H1 (cell line): ENCODE measurements at regions not wholly inside any gene's neighbourhood (a gene's known extent, or its start where the extent isn't known, plus 50 kb on each side); places are given as distances from the start of the nearest gene placed in this dataset.

Experiments
- ATF2 ChIP-seq: IDR thresholded peaks from 2 replicates; pipeline ENCODE4 v1.6.1; 2012; ENCODE audit warnings: low read length, inconsistent platforms
- SIN3A ChIP-seq, 2 experiments: IDR thresholded peaks in 1 of 2; conservative IDR thresholded peaks in 1 of 2; 2 replicates each; pipeline ENCODE4 v1.6.1; 2011 to 2012; ENCODE audit warnings: low read length in 2 of 2, improper control_type of control experiment in 1 of 2, low read depth in 1 of 2, mild to moderate bottlenecking in 1 of 2

GRCh38 chrX:150037041-150037440 is 98.8 kb upstream of the EOLA2 start (continued):
- TF ChIP-seq ATF2 (no peak), SIN3A (conservative IDR thresholded peaks at IDR 0.05 in 1 of 2, IDR thresholded peaks at IDR 0.05 in 1 of 2; ENCODE audit: low read depth in 1 of 2, low read length in 2 of 2) (no peak)
